Smooth muscle cell (in vitro differentiated cells): ENCODE measurements at regions not wholly inside any gene's neighbourhood (a gene's known extent, or its start where the extent isn't known, plus 50 kb on each side); places are given as distances from the start of the nearest gene placed in this dataset.

Experiments
- DNase-seq: peaks from one replicate; lab custom pipeline; 2025; ENCODE audit not compliant: unreplicated experiment; lab: John Stamatoyannopoulos, UW
- H2AFZ ChIP-seq: fragments of 200-600 bp; sonication (generic); 2 replicates; pipeline ENCODE4 v1.6.0; 2016; ENCODE audit warnings: antibody characterized with exemption, low read depth, mild to moderate bottlenecking
- H3F3A ChIP-seq: fragments of 200-600 bp; sonication (generic); 2 replicates; pipeline ENCODE4 v1.6.0; 2017; ENCODE audit warnings: antibody characterized with exemption, low read depth
- H3K27ac ChIP-seq: fragments of 200-600 bp; sonication (generic); 2 replicates; pipeline ENCODE4 v1.5.1; 2016; ENCODE audit warnings: low read depth, mild to moderate bottlenecking
- H3K27me3 ChIP-seq: fragments of 200-600 bp; sonication (generic); 2 replicates; pipeline ENCODE4 v1.6.1; 2016; ENCODE audit warnings: low read depth, mild to moderate bottlenecking
- H3K36me3 ChIP-seq: fragments of 200-600 bp; sonication (generic); 2 replicates; pipeline ENCODE4 v1.5.1; 2016; ENCODE audit warnings: low read depth
- H3K4me1 ChIP-seq: fragments of 200-600 bp; sonication (generic); 2 replicates; pipeline ENCODE4 v1.5.1; 2016; ENCODE audit warnings: low read depth
- H3K4me2 ChIP-seq: fragments of 200-600 bp; sonication (generic); 2 replicates; pipeline ENCODE4 v1.6.0; 2016; ENCODE audit warnings: mild to moderate bottlenecking
- H3K4me3 ChIP-seq: fragments of 200-600 bp; sonication (generic); 2 replicates; pipeline ENCODE4 v1.5.1; 2016; ENCODE audit warnings: mild to moderate bottlenecking
- H3K79me2 ChIP-seq: fragments of 200-600 bp; sonication (generic); 2 replicates; pipeline ENCODE4 v1.6.0; 2016; ENCODE audit warnings: low read depth, mild to moderate bottlenecking
- H3K9ac ChIP-seq: fragments of 200-600 bp; sonication (generic); 2 replicates; pipeline ENCODE4 v1.6.0; 2016; ENCODE audit warnings: low read depth
- H3K9me3 ChIP-seq: fragments of 200-600 bp; sonication (generic); replicated peaks from 2 replicates; pipeline ENCODE4 v1.5.1; 2016; ENCODE audit warnings: low read depth
- H4K20me1 ChIP-seq: fragments of 200-600 bp; sonication (generic); 2 replicates; pipeline ENCODE4 v1.6.0; 2016; ENCODE audit warnings: low read depth
- CTCF ChIP-seq: fragments of 200-600 bp; sonication (generic); IDR thresholded peaks from 2 replicates; pipeline ENCODE4 v1.5.1; 2017; ENCODE audit warnings: borderline replicate concordance, mild to moderate bottlenecking, antibody characterized with exemption; ENCODE audit not compliant: insufficient read depth, poor library complexity, severe bottlenecking
- WGBS: methylation state at CpG from one replicate; pipeline ENCODE4 v1.1.7; 2016; ENCODE audit warnings: low lambda C conversion rate; 5-methylcytosine and 5-hydroxymethylcytosine counted together

- H3K4me3 ChIP-seq = no peak overlapping the region
These were observed 315.7 kb downstream of the KCTD12 start for GRCh38 chr13:76570510-76570971.

DNA sequence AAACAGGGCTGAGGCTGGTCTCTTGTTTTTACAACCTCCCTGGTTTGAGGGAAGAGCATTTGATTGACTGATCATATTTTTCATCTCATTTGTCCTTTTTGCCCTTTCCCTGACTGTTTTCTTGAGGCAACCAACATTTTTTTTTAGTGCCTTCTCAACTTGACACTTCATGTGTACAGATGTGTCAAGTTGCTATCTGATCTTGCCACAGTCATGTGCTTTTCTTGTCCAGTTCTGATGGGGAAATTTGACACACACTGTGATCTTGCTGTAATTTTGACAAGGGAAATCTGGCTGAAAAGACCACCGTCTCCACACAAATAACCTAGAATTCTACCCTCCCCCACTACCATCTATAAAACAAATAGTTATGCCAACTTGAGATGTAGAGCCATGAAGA is 329.6 kb downstream of the KCTD12 start:
- H3K9me3 ChIP-seq = no peaks in the 10 kb centered on the region
- no peaks in the 10 kb centered on the region for H3F3A ChIP-seq
- H3K27ac ChIP-seq = no peak overlapping the region
- no peak overlapping the region for H3K9ac ChIP-seq
- no peak overlapping the region for H3K4me3 ChIP-seq
- H3K36me3 ChIP-seq = no peaks in the 10 kb centered on the region
- 82% methylated on average over 1 of the region's 1 CpG for WGBS
- H3K4me2 ChIP-seq = no peak overlapping the region
- H2AFZ ChIP-seq = no peak overlapping the region
- no peaks in the 10 kb centered on the region for H3K27me3 ChIP-seq
- H4K20me1 ChIP-seq = no peaks in the 10 kb centered on the region
- TF ChIP-seq CTCF = no peak
- H3K4me1 ChIP-seq = no peaks in the 10 kb centered on the region
- DNase-seq = no peak
- H3K79me2 ChIP-seq = no peaks in the 10 kb centered on the region

More at GRCh38 chr13:76570510-76570971, 315.7 kb downstream of the KCTD12 start:
- Histone ChIP-seq H3F3A (no peaks in the 10 kb centered on the region), H3K9ac (no peak overlapping the region), H3K4me2 (no peak overlapping the region), H3K27ac (no peak overlapping the region), H3K4me1 (no peaks in the 10 kb centered on the region), H3K36me3 (no peaks in the 10 kb centered on the region), H4K20me1 (no peaks in the 10 kb centered on the region), H3K27me3 (no peaks in the 10 kb centered on the region), H2AFZ (no peak overlapping the region), H3K79me2 (no peaks in the 10 kb centered on the region), H3K9me3 (no peaks in the 10 kb centered on the region)
- WGBS = 87% methylated on average over 1 of the region's 1 CpG
- DNase-seq = no peak
- no peak for TF ChIP-seq CTCF

DNA sequence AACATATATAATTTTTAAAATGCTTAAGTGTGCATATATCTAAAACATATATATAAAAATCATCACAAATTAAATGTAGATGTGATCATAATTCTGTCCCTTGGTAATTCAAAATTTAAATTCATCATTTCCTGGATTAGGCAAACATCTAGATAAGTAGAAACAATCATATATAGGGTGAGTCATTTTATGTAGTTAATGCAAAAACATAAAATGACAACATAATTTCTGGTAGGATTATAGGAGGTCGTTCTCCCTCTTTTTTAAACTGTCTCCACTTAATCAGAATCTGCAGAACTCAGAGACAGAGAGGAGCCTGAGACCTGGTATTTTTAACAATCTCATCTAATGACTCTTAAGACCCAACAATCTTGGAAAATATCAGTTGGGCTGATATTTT is 333.4 kb downstream of the KCTD12 start:
- no peaks in the 10 kb centered on the region for H3F3A ChIP-seq
- no peaks in the 10 kb centered on the region for H4K20me1 ChIP-seq
- no peaks in the 10 kb centered on the region for H3K79me2 ChIP-seq
- no peak for DNase-seq
- TF ChIP-seq CTCF = no peak
- H3K9me3 ChIP-seq = no peaks in the 10 kb centered on the region
- no peaks in the 10 kb centered on the region for H3K4me1 ChIP-seq
- no peak overlapping the region for H3K4me3 ChIP-seq
- no peak overlapping the region for H3K27ac ChIP-seq
- no peaks in the 10 kb centered on the region for H3K36me3 ChIP-seq
- H3K27me3 ChIP-seq = no peaks in the 10 kb centered on the region
- WGBS = 63% methylated on average over 1 of the region's 1 CpG
- H3K9ac ChIP-seq = no peak overlapping the region
- H3K4me2 ChIP-seq = no peak overlapping the region
- no peak overlapping the region for H2AFZ ChIP-seq

GRCh38 chr13:76552041-76552772 is 334.0 kb downstream of the KCTD12 start:
- DNase-seq = no peak
- no peaks in the 10 kb centered on the region for H3K27me3 ChIP-seq
- H3F3A ChIP-seq = no peaks in the 10 kb centered on the region
- H3K79me2 ChIP-seq = no peaks in the 10 kb centered on the region
- H3K4me3 ChIP-seq = no peak overlapping the region
- H3K27ac ChIP-seq = no peak overlapping the region
- no peak for TF ChIP-seq CTCF
- no peak overlapping the region for H3K4me2 ChIP-seq
- no peaks in the 10 kb centered on the region for H3K9me3 ChIP-seq
- H3K36me3 ChIP-seq = no peaks in the 10 kb centered on the region
- 95% methylated on average over 5 of the region's 5 CpGs for WGBS
- H3K4me1 ChIP-seq = no peaks in the 10 kb centered on the region
- no peak overlapping the region for H3K9ac ChIP-seq
- H2AFZ ChIP-seq = no peak overlapping the region
- H4K20me1 ChIP-seq = no peaks in the 10 kb centered on the region
